Tibial nerve (tissue), 3 donors: ENCODE measurements at regions not wholly inside any gene's neighbourhood (a gene's known extent, or its start where the extent isn't known, plus 50 kb on each side); places are given as distances from the start of the nearest gene placed in this dataset.

Source experiments
- CTCF ChIP-seq, 5 experiments: fragments of 200-600 bp in 3 of 5; fragments of 450-650 bp in 2 of 5; sonication (generic) in 3 of 5; IDR thresholded peaks; one replicate each; pipeline ENCODE4 v1.5.1; 2016 to 2019; ENCODE audit warnings: antibody characterized with exemption in 5 of 5, mild to moderate bottlenecking in 3 of 5, moderate library complexity in 2 of 5
- POLR2A ChIP-seq, 2 donors: fragments of 450-650 bp; IDR thresholded peaks; one replicate each; pipeline ENCODE4 v1.6.1; 2017; ENCODE audit warnings: antibody characterized with exemption in 2 of 2, mild to moderate bottlenecking in 2 of 2, moderate library complexity in 2 of 2

DNA sequence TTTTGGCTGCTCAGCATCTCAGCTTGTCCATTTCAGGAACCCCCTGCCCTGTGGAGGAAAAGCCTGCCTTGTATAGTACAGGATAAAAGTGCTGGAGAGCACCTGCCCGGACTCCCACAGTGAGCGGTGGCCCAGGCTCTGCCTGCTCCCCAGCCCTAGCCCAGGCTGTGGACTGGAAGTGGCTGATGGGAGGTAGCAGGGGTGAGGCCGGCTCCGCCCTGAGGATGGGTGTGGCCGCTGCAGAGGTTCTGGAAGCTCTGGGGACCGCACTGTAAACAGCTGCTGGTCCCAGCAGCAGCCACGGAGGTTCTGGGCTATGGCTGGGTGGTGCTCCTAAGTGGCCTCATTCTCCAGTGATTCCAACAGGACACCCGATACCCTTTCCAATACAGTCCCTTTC lies 56.6 kb upstream of the HELT start:
- TF ChIP-seq POLR2A (IDR thresholded peaks at IDR 0.05) (no peak), CTCF (IDR thresholded peaks at IDR 0.05) (no peak)
